Kidney epithelial cell (primary cell): ENCODE measurements at regions not wholly inside any gene's neighbourhood (a gene's known extent, or its start where the extent isn't known, plus 50 kb on each side); places are given as distances from the start of the nearest gene placed in this dataset.

Source experiments
- DNase-seq: peaks from one replicate; pipeline ENCODE4 v3.0.0-alpha.2; 2010; ENCODE audit warnings: low read depth
- H3K27me3 ChIP-seq: 2 replicates; pipeline ENCODE4 v1.6.0; 2011; ENCODE audit warnings: low read length; ENCODE audit not compliant: control insufficient read depth, insufficient read depth
- H3K36me3 ChIP-seq: 2 replicates; pipeline ENCODE4 v1.5.1; 2011; ENCODE audit warnings: low read length; ENCODE audit not compliant: control insufficient read depth, insufficient read depth
- H3K4me3 ChIP-seq: 2 replicates; pipeline ENCODE4 v1.5.1; 2011; ENCODE audit warnings: low read depth, mild to moderate bottlenecking, control low read depth, low read length
- TF ChIP-seq, protein P1 (sequence below): IDR thresholded peaks from 2 replicates; pipeline ENCODE4 v1.5.1; 2011; ENCODE audit warnings: mild to moderate bottlenecking, moderate library complexity, low read length, control low read depth, inconsistent platforms; ENCODE audit not compliant: insufficient read depth, poor library complexity, severe bottlenecking

DNA sequence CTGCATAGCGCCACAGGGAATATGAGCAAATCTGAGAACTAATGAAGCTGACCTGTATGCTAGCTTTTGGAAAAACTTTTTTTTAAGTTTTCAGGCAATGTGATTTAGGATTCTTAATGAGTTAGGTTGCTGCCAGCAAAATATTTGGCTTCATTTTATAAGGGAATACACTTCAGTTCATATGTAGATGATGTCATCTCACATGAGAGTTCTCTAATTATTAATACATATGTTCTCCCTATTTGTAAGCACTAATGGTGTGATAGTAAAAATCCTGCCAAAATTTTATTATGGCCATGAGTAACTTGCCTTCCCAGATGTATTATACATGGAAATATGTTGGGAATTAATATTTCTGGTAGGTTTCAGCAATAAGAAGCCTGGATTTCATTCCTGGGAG is 573.8 kb downstream of the EPM2A start:
- Histone ChIP-seq H3K36me3 (no peaks in the 10 kb centered on the region), H3K4me3 (no peak overlapping the region), H3K27me3 (no peaks in the 10 kb centered on the region)
- TF ChIP-seq, protein P1, sequence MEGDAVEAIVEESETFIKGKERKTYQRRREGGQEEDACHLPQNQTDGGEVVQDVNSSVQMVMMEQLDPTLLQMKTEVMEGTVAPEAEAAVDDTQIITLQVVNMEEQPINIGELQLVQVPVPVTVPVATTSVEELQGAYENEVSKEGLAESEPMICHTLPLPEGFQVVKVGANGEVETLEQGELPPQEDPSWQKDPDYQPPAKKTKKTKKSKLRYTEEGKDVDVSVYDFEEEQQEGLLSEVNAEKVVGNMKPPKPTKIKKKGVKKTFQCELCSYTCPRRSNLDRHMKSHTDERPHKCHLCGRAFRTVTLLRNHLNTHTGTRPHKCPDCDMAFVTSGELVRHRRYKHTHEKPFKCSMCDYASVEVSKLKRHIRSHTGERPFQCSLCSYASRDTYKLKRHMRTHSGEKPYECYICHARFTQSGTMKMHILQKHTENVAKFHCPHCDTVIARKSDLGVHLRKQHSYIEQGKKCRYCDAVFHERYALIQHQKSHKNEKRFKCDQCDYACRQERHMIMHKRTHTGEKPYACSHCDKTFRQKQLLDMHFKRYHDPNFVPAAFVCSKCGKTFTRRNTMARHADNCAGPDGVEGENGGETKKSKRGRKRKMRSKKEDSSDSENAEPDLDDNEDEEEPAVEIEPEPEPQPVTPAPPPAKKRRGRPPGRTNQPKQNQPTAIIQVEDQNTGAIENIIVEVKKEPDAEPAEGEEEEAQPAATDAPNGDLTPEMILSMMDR = no peak
- DNase-seq = no peak

DNA sequence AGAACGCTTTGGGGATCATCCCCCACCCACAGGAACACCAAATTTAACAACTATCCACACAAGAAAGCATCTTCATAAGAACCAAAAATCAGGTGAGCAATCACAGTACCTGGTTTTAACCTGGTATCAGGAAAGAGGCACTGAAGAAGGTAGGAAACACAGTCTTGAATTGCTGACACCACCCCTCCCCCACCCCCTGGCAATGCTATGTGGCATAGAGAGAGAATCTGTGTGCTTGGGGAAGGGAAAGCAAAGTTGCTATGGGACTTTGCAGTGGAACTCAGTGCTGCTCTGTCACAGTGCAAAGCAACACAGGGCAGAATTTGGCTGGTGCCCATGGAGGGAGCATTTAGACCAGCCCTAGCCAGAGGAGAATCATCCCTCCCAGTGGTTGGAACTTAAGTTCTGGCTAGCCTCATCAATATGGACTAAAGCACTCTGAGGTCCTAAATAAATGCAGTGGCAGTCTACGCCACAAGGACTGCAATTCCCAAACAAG is 565.5 kb downstream of the EPM2A start:
- no peaks in the 10 kb centered on the region for H3K36me3 ChIP-seq

GRCh38 chr6:145175470-145175869 is 559.9 kb downstream of the EPM2A start:
- Histone ChIP-seq H3K4me3 (no peak overlapping the region), H3K27me3 (no peaks in the 10 kb centered on the region), H3K36me3 (no peaks in the 10 kb centered on the region)
- TF ChIP-seq, protein P1 = no peak
- no peak for DNase-seq

More for the DNA sequence above, 565.5 kb downstream of the EPM2A start:
- DNase-seq = no peak
- no peaks in the 10 kb centered on the region for H3K27me3 ChIP-seq
- TF ChIP-seq, protein P1 = no peak
- no peak overlapping the region for H3K4me3 ChIP-seq

DNA sequence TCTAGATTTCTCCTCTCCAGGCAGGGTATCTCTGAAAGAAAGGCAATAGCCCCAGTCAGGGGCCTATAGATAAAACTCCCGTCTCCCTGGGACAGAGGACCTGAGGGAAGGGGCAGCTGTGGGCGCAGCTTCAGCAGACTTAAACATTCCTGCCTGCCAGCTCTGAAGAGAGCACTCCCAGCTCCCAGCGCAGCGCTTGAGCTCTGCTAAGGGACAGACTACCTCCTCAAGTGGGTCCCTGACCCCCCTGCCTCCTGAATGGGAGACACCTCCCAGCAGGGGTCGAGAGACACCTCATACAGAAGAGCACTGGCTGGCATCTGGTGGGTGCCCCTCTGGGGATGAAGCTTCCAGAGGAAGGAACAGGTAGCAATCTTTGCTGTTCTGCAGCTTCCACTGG is 556.9 kb downstream of the EPM2A start:
- DNase-seq = no peak
- TF ChIP-seq, protein P1 = no peak
- Histone ChIP-seq H3K36me3 (no peaks in the 10 kb centered on the region), H3K4me3 (no peak overlapping the region), H3K27me3 (no peaks in the 10 kb centered on the region)

DNA sequence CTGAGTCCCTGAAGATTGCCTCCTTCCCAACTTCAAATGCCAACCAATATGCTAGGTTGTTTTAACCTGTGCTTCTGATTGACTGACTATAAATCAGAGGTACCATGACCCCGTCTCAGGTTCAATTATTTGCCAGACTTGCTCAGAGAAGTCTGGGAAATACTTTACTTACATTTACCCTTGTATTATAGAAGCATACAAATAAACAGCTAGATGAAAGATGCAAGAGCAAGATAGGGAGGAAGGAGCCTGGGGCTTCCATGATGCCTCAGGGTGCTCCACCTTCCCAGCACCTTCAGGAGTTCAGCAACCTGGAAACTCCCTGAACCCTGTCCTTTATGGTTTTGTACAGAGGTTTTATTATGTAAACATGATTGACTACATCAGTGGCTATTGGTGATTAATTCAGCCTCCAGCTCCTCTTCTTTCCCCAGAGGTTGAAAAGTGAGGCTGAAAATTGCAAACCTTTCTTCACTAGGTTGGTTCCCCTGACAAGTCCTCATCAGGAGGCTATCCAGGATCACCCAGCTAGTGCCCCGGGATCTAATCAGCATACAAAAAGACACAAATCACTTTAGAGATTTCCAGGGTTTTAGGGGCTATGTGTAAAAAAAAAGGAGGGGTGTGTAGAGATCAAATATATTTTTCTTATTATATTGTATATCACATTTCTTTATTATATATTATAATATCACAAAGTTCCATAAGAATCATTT is 547.7 kb downstream of the EPM2A start:
- DNase-seq = no peak
- TF ChIP-seq, protein P1 = no peak
- H3K27me3 ChIP-seq = no peaks in the 10 kb centered on the region
- H3K4me3 ChIP-seq = no peak overlapping the region
- no peaks in the 10 kb centered on the region for H3K36me3 ChIP-seq

GRCh38 chr6:145189836-145190235 is 545.5 kb downstream of the EPM2A start:
- H3K36me3 ChIP-seq = no peaks in the 10 kb centered on the region
- TF ChIP-seq, protein P1 = no peak
- no peaks in the 10 kb centered on the region for H3K27me3 ChIP-seq
- DNase-seq = no peak
- H3K4me3 ChIP-seq = no peak overlapping the region
